Activated CD4-positive, alpha-beta T cell treated with anti-CD3 and anti-CD28 coated beads for 36 hours (primary cell): ENCODE measurements at regions not wholly inside any gene's neighbourhood (a gene's known extent, or its start where the extent isn't known, plus 50 kb on each side); places are given as distances from the start of the nearest gene placed in this dataset.
"Not testable (repeated sequence)": the region's sequence is repeated elsewhere in the genome, so short reads cannot be mapped to it uniquely, and the experiment has no call there.

Source experiments
- ATAC-seq: fragments of 200-7000 bp; cut with Tn5 transposase; one replicate; pipeline ENCODE4 v1.10.0; 2021; ENCODE audit warnings: mild to moderate bottlenecking, moderate library complexity
- CTCF ChIA-PET: fragments of 350-600 bp; sonication (Branson Sonifier 250); formaldehyde crosslinking; loops from one replicate; lab custom pipeline; 2021; ENCODE audit warnings: antibody characterized with exemption; lab: Charles Lee
- POLR2A ChIA-PET: fragments of 350-600 bp; sonication (Branson Sonifier 250); formaldehyde crosslinking; loops from one replicate; lab custom pipeline; 2021; ENCODE audit warnings: antibody characterized with exemption, inconsistent platforms; lab: Charles Lee
- DNase-seq: peaks from one replicate; pipeline ENCODE4 v3.0.0-alpha.2; 2020
- H3K27ac Mint-ChIP-seq: one replicate; pipeline ENCODE4 v1.8.0; 2021; ENCODE audit warnings: mixed read lengths
- H3K27me3 Mint-ChIP-seq: one replicate; pipeline ENCODE4 v1.8.0; 2021; ENCODE audit warnings: mixed read lengths
- H3K36me3 Mint-ChIP-seq: one replicate; pipeline ENCODE4 v1.8.0; 2021; ENCODE audit warnings: low read depth, mixed read lengths
- H3K4me1 Mint-ChIP-seq: one replicate; pipeline ENCODE4 v1.8.0; 2021; ENCODE audit warnings: mixed read lengths
- H3K4me3 Mint-ChIP-seq: one replicate; pipeline ENCODE4 v1.8.0; 2021; ENCODE audit warnings: mild to moderate bottlenecking, moderate library complexity, mixed read lengths
- H3K9me3 Mint-ChIP-seq: one replicate; pipeline ENCODE4 v1.8.0; 2021; ENCODE audit warnings: low read depth, mixed read lengths
- intact Hi-C, 2 experiments: fragments of 100-400 bp; cut with DNase I in 1 of 2; cut with micrococcal nuclease in 1 of 2; formaldehyde crosslinking; loops; one replicate each; pipeline versions ENCODE4 v1.14.2 to v1.15.1; 2022 to 2024; cut with DNase I, micrococcal nuclease

- no peak overlapping the region for H3K4me3 Mint-ChIP-seq
- H3K36me3 Mint-ChIP-seq, result no peaks in the 10 kb centered on the region
- ATAC-seq (no peak), DNase-seq (no peak)
- H3K4me1 Mint-ChIP-seq, result peaks cover 18% of the 10 kb centered on the region
- H3K9me3 Mint-ChIP-seq, result no peaks in the 10 kb centered on the region
- ChIA-PET POLR2A (no interaction called here), CTCF (no interaction called here)
- intact Hi-C loops, result no loop called here
- no peak overlapping the region for H3K27ac Mint-ChIP-seq
- no peaks in the 10 kb centered on the region for H3K27me3 Mint-ChIP-seq
Measured at GRCh38 chr3:177445549-177445948, 248.3 kb upstream of the TBL1XR1 start.

DNA sequence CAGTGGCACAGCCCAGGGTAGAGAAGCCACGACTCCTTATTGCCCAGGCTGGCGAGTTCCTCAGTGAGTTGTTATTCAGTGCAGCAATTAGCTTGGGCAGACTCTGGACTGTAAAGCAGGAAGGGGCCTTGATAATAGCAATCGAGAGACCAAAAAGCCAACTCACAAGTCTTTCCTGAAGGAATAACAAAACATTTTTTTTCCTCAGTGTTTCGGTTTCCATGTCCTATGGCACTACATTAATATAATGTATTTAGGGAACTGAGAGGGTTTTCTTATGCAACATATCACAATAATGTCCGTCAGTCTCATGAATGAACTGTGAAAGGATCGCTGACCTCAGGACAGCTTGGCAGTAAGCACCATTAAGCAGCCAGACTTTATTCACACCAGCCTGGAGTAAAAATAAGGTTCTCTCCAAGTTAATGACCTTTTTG, 248.9 kb upstream of the TBL1XR1 start:
- Mint-ChIP-seq H3K27me3 (no peaks in the 10 kb centered on the region), H3K27ac (no peak overlapping the region), H3K4me1 (peaks cover 18% of the 10 kb centered on the region), H3K36me3 (no peaks in the 10 kb centered on the region), H3K4me3 (no peak overlapping the region), H3K9me3 (no peaks in the 10 kb centered on the region)
- intact Hi-C loops, result no loop called here
- no peak for ATAC-seq
- ChIA-PET POLR2A (no interaction called here), CTCF (no interaction called here)
- DNase-seq, result no peak

DNA sequence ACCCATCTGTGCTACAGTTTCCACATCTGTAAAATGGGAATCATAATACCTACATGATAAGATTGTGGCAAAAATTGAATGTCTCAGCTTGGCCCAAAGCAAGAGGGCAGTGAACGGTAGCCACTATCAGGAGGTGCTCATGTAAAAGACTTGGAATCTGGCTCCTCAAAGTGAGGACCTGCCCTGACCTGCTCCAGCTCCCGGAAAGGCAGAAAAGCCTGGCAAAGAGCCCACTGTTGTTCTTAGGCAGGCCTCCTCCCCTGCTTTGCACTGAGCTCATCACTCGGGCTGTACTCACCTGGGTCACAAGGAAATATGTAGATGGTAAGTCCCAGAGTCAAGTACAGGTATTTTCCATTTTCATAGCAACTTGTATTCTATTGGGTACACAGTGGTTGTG, 250.7 kb upstream of the TBL1XR1 start:
- ATAC-seq (no peak), DNase-seq (no peak)
- intact Hi-C loops, result no loop called here
- ChIA-PET CTCF (interaction anchor here (0.9 to 1.7 kb wide), 2 partner anchors 22 to 41 kb away, joined by 3 to 4 read pairs; no protein-coding TSS in a partner anchor), POLR2A (no interaction called here)
- no peaks in the 10 kb centered on the region for H3K36me3 Mint-ChIP-seq
- no peaks in the 10 kb centered on the region for H3K27me3 Mint-ChIP-seq
- no peak overlapping the region for H3K27ac Mint-ChIP-seq
- H3K4me1 Mint-ChIP-seq, result peaks cover 18% of the 10 kb centered on the region
- H3K9me3 Mint-ChIP-seq, result no peaks in the 10 kb centered on the region
- H3K4me3 Mint-ChIP-seq, result no peak overlapping the region

- Mint-ChIP-seq H3K36me3 (no peaks in the 10 kb centered on the region), H3K27me3 (no peaks in the 10 kb centered on the region), H3K9me3 (no peaks in the 10 kb centered on the region), H3K4me3 (no peak overlapping the region), H3K27ac (peak overlapping the region; percentile 56), H3K4me1 (peaks cover 18% of the 10 kb centered on the region)
- ChIA-PET CTCF (interaction anchor here (0.6 to 1.7 kb wide), 2 partner anchors 23 to 191 kb away, joined by 3 to 4 read pairs; no protein-coding TSS in a partner anchor), POLR2A (interaction anchor here (0.6 to 1.0 kb wide), 2 partner anchors 69 to 91 kb away, joined by 3 to 6 read pairs; no protein-coding TSS in a partner anchor)
- DNase-seq (no peak), ATAC-seq (peak; percentile 53)
- intact Hi-C loops, result no loop called here
Measured at GRCh38 chr3:177448987-177449359, 251.7 kb upstream of the TBL1XR1 start.

DNA sequence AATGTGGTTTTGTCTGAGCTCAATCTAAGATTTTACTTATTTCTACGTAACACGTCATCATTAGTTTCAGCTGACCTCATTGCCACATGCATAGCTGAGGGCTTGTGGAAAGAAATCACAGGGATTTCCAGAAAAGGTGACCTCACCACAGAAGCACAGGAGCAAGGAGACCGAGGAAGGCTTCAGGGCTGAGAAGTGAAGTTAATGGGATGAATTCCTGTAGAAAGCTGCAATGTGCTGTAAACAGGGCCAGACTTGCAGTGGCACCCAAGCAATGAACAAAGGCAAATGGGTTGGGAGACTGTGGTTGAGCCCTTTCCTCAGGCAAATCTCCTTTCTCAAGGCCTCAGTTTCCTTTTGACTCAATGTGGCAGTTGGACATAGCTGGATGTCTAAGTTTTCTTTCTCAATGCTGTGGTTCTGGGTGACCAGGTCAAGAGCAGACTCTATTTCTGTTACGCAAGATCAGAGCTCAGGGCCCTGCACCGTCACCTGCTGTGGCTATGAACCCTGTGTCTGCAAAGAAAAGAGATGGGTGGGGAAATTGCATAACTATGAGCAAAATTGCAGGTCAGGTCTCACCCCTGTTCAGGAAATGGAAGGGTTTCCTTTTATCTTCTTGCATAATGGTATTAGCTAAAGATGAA, 252.2 kb upstream of the TBL1XR1 start:
- H3K36me3 Mint-ChIP-seq, result no peaks in the 10 kb centered on the region
- ChIA-PET CTCF (interaction anchor here (0.6 kb wide), 1 partner anchor 190 kb away, joined by 3 read pairs; no protein-coding TSS in a partner anchor), POLR2A (interaction anchor here (0.6 to 1.0 kb wide), 2 partner anchors 70 to 91 kb away, joined by 3 to 6 read pairs; no protein-coding TSS in a partner anchor)
- no peaks in the 10 kb centered on the region for H3K9me3 Mint-ChIP-seq
- H3K27me3 Mint-ChIP-seq, result no peaks in the 10 kb centered on the region
- no peak overlapping the region for H3K27ac Mint-ChIP-seq
- ATAC-seq (peak; percentile 30), DNase-seq (peak; percentile 14)
- intact Hi-C loops, result no loop called here
- no peak overlapping the region for H3K4me3 Mint-ChIP-seq
- H3K4me1 Mint-ChIP-seq, result peaks cover 18% of the 10 kb centered on the region

GRCh38 chr3:177451301-177451750, 254.0 kb upstream of the TBL1XR1 start:
- CTCF ChIA-PET, result no interaction called here
- no peak overlapping the region for H3K4me3 Mint-ChIP-seq

GRCh38 chr3:177451864-177452830, 254.9 kb upstream of the TBL1XR1 start:
- Mint-ChIP-seq H3K4me3 (no peak overlapping the region), H3K27ac (no peak overlapping the region), H3K36me3 (no peaks in the 10 kb centered on the region), H3K4me1 (peaks cover 18% of the 10 kb centered on the region), H3K9me3 (no peaks in the 10 kb centered on the region), H3K27me3 (no peaks in the 10 kb centered on the region)
- ATAC-seq (peak; percentile 42), DNase-seq (no peak)
- ChIA-PET CTCF (no interaction called here), POLR2A (no interaction called here)
- intact Hi-C loops, result no loop called here

More at GRCh38 chr3:177451301-177451750, 254.0 kb upstream of the TBL1XR1 start:
- POLR2A ChIA-PET, result no interaction called here
- H3K4me1 Mint-ChIP-seq, result peaks cover 18% of the 10 kb centered on the region
- no peak overlapping the region for H3K27ac Mint-ChIP-seq
- no peak for DNase-seq
- no peaks in the 10 kb centered on the region for H3K9me3 Mint-ChIP-seq
- no peak for ATAC-seq
- no peaks in the 10 kb centered on the region for H3K36me3 Mint-ChIP-seq
- intact Hi-C loops, result no loop called here
- no peaks in the 10 kb centered on the region for H3K27me3 Mint-ChIP-seq

DNA sequence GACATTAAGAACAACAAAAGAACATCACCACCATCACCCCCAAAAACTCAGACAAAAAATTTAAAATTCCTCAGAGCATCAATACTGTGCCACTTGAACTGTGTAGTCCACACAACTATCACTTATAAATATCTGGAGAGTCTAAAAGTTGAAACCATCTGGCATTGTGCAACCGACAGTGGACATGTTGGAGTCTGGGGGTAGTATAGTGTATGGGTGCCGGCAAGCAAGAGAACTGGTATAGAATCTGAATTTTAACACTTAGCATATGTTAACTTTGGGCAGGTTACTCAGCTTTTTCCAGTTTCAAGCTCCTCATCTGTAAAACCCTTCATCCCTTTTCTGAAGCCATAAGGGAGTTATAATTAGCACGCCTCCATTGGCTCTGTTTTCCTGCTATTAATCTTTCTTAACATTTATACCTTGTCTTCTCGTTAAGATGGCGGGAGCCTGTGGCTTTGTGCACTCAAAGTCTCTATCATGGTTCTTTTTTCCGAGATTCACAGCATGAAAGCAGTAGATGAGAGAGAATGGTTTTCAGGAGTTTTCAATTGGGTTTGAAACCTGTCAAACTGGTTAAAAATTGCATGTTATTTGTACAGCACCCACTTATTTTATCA, 255.7 kb upstream of the TBL1XR1 start:
- ChIA-PET CTCF (no interaction called here), POLR2A (no interaction called here)
- ATAC-seq (no peak), DNase-seq (no peak)
- Mint-ChIP-seq H3K36me3 (no peaks in the 10 kb centered on the region), H3K27me3 (no peaks in the 10 kb centered on the region), H3K4me3 (no peak overlapping the region), H3K9me3 (no peaks in the 10 kb centered on the region), H3K27ac (no peak overlapping the region), H3K4me1 (peaks cover 18% of the 10 kb centered on the region)
- intact Hi-C loops, result no loop called here

- Mint-ChIP-seq H3K36me3 (no peaks in the 10 kb centered on the region), H3K27ac (no peak overlapping the region), H3K4me3 (no peak overlapping the region), H3K27me3 (no peaks in the 10 kb centered on the region), H3K4me1 (peaks cover 13% of the 10 kb centered on the region), H3K9me3 (no peaks in the 10 kb centered on the region)
- intact Hi-C loops, result no loop called here
- ATAC-seq (no peak), DNase-seq (no peak)
- ChIA-PET CTCF (no interaction called here), POLR2A (no interaction called here)
Measured at GRCh38 chr3:177453451-177453844, 256.2 kb upstream of the TBL1XR1 start.

DNA sequence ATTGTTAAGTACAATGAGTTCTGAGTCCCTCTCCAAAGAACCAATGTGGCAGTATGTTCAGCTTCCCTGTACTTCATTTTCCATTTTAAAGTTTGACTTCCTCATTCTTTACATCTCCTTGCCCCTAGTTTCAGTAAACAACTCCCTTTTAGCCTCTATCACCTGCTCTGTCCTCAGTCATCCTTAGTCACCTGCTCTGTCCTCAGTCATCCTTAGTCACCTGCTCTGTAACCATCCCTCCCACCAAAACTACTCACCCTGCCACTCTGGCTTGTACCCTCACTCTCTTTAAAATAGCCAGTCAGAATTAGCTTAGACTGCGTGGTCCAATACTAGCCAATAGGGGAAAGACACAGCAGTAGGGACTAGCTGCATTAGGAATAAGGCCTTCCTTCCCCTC, 259.9 kb upstream of the TBL1XR1 start:
- POLR2A ChIA-PET, H3K4me1 Mint-ChIP-seq, H3K27ac Mint-ChIP-seq: not testable (repeated sequence)

DNA sequence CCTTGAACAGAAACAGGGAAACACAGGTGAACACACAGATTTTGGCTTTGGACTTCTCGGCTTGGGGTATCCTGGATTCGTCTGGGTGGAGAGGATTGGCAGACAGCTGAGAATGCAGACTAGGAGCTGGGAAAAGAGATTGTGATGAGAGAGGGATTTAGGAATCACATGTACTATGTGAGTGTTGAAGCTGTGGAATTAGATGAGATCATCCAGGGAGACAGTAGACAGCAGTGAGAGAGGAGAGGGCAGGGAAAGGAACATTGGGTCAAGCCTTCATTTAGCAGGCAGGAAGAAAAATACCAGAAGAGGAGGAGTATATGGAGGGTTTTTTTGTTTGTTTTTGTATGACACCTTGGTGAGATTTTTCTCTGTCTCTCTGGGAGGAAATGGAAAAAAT, 262.1 kb upstream of the TBL1XR1 start:
- no peak overlapping the region for H3K4me3 Mint-ChIP-seq
- no peaks in the 10 kb centered on the region for H3K9me3 Mint-ChIP-seq
- H3K27ac Mint-ChIP-seq, result no peak overlapping the region
- ATAC-seq (no peak), DNase-seq (no peak)
- H3K4me1 Mint-ChIP-seq, result peaks cover 4% of the 10 kb centered on the region
- intact Hi-C loops, result no loop called here
- no peaks in the 10 kb centered on the region for H3K36me3 Mint-ChIP-seq
- CTCF ChIA-PET, result no interaction called here
- no peaks in the 10 kb centered on the region for H3K27me3 Mint-ChIP-seq
- POLR2A ChIA-PET, result no interaction called here

More for the DNA sequence above, 259.9 kb upstream of the TBL1XR1 start:
- H3K27me3 Mint-ChIP-seq, CTCF ChIA-PET, H3K9me3 Mint-ChIP-seq, ATAC-seq, intact Hi-C loops, DNase-seq, H3K4me3 Mint-ChIP-seq, H3K36me3 Mint-ChIP-seq: not testable (repeated sequence)
